ENCODE measurements at regions not wholly inside any gene's neighbourhood (a gene's known extent, or its start where the extent isn't known, plus 50 kb on each side); places are given as distances from the start of the nearest gene placed in this dataset.

- no peak for FAIRE-seq
- no peak for DNase-seq (ENCODE audit: low spot score in 2 of 2)
These were observed 581.6 kb downstream of the NPHP4 start for GRCh38 chr1:5410652-5411051.

GRCh38 chr1:5408401-5408800 lies 583.8 kb downstream of the NPHP4 start:
- DNase-seq (ENCODE audit: low spot score in 2 of 2) (no peak), FAIRE-seq (no peak)

- FAIRE-seq (no peak), DNase-seq (ENCODE audit: low spot score in 2 of 2) (no peak)
These were observed 587.0 kb downstream of the NPHP4 start for GRCh38 chr1:5405263-5405662.

- FAIRE-seq (no peak), DNase-seq (ENCODE audit: low spot score in 2 of 2) (no peak)
These were observed 587.6 kb downstream of the NPHP4 start for GRCh38 chr1:5404412-5405203.

GRCh38 chr1:5403935-5404334 lies 588.3 kb downstream of the NPHP4 start:
- FAIRE-seq (no peak), DNase-seq (ENCODE audit: low spot score in 2 of 2) (no peak)

GRCh38 chr1:5402618-5403017 lies 589.6 kb downstream of the NPHP4 start:
- FAIRE-seq (no peak), DNase-seq (ENCODE audit: low spot score in 2 of 2) (no peak)

GRCh38 chr1:5399771-5400170 lies 592.5 kb downstream of the NPHP4 start:
- FAIRE-seq (no peak), DNase-seq (ENCODE audit: low spot score in 2 of 2) (no peak)

GRCh38 chr1:5396593-5396992 lies 595.6 kb downstream of the NPHP4 start:
- no peak for FAIRE-seq
- DNase-seq (ENCODE audit: low spot score in 2 of 2) = no peak

GRCh38 chr1:5394111-5394510 lies 598.1 kb downstream of the NPHP4 start:
- DNase-seq (ENCODE audit: low spot score in 2 of 2) = no peak
- no peak for FAIRE-seq

GRCh38 chr1:5393603-5394002 lies 598.6 kb downstream of the NPHP4 start:
- no peak for FAIRE-seq
- no peak for DNase-seq (ENCODE audit: low spot score in 2 of 2)

- no peak for FAIRE-seq
These were observed 599.1 kb downstream of the NPHP4 start for GRCh38 chr1:5393146-5393545.

GRCh38 chr1:5391725-5392124 lies 600.5 kb downstream of the NPHP4 start:
- FAIRE-seq (no peak), DNase-seq (ENCODE audit: low spot score in 2 of 2) (no peak)

More at GRCh38 chr1:5393146-5393545, 599.1 kb downstream of the NPHP4 start:
- DNase-seq (ENCODE audit: low spot score in 2 of 2) = no peak

GRCh38 chr1:5390504-5390903 lies 601.7 kb downstream of the NPHP4 start:
- DNase-seq (ENCODE audit: low spot score in 2 of 2) (no peak), FAIRE-seq (no peak)

- FAIRE-seq (no peak), DNase-seq (ENCODE audit: low spot score in 2 of 2) (no peak)
These were observed 602.9 kb downstream of the NPHP4 start for GRCh38 chr1:5389101-5389885.

- no peak for FAIRE-seq
These were observed 603.6 kb downstream of the NPHP4 start for GRCh38 chr1:5388622-5389021.

GRCh38 chr1:5386371-5386770 lies 605.9 kb downstream of the NPHP4 start:
- DNase-seq (ENCODE audit: low spot score in 2 of 2) (no peak), FAIRE-seq (no peak)

More at GRCh38 chr1:5388622-5389021, 603.6 kb downstream of the NPHP4 start:
- no peak for DNase-seq (ENCODE audit: low spot score in 2 of 2)

- FAIRE-seq = no peak
These were observed 606.3 kb downstream of the NPHP4 start for GRCh38 chr1:5385956-5386355.

GRCh38 chr1:5385096-5385799 lies 607.0 kb downstream of the NPHP4 start:
- DNase-seq (ENCODE audit: low spot score in 2 of 2) (no peak), FAIRE-seq (no peak)

More at GRCh38 chr1:5385956-5386355, 606.3 kb downstream of the NPHP4 start:
- no peak for DNase-seq (ENCODE audit: low spot score in 2 of 2)

GRCh38 chr1:5381491-5381890 lies 610.7 kb downstream of the NPHP4 start:
- DNase-seq (ENCODE audit: low spot score in 2 of 2) (no peak), FAIRE-seq (no peak)

GRCh38 chr1:5379176-5379759 lies 613.0 kb downstream of the NPHP4 start:
- DNase-seq (ENCODE audit: low spot score in 2 of 2) (no peak), FAIRE-seq (no peak)
